HG03378 (cell line): ENCODE measurements at regions not wholly inside any gene's neighbourhood (a gene's known extent, or its start where the extent isn't known, plus 50 kb on each side); places are given as distances from the start of the nearest gene placed in this dataset.

Source experiments
- ATAC-seq: cut with Tn5 transposase; IDR thresholded peaks from one replicate; pipeline ENCODE4 v1.9.1; 2021; ENCODE audit warnings: mild to moderate bottlenecking, moderate library complexity; ENCODE audit not compliant: unreplicated experiment

GRCh38 chr2:16716944-16717343, 51.3 kb upstream of the CYRIA start:
- no peak for ATAC-seq

GRCh38 chr2:16716024-16716423, 50.4 kb upstream of the CYRIA start:
- no peak for ATAC-seq
